Endothelial cell (in vitro differentiated cells): ENCODE measurements at regions not wholly inside any gene's neighbourhood (a gene's known extent, or its start where the extent isn't known, plus 50 kb on each side); places are given as distances from the start of the nearest gene placed in this dataset.
A peak's percentile ranks its signal among the peaks of the same experiment; 100 is the strongest.

Experiments
- DNase-seq: peaks from one replicate; pipeline ENCODE4 v3.0.0; 2021; ENCODE audit warnings: low spot score
- H3K27ac Mint-ChIP-seq: one replicate; pipeline ENCODE4 v1.8.0; 2021; ENCODE audit warnings: mixed read lengths, inconsistent platforms; ENCODE audit not compliant: unreplicated experiment
- H3K27me3 Mint-ChIP-seq: one replicate; pipeline ENCODE4 v1.8.0; 2021; ENCODE audit warnings: mild to moderate bottlenecking, moderate library complexity, mixed read lengths, inconsistent platforms; ENCODE audit not compliant: unreplicated experiment
- H3K36me3 Mint-ChIP-seq: one replicate; pipeline ENCODE4 v1.8.0; 2021; ENCODE audit warnings: mild to moderate bottlenecking, low read depth, mixed read lengths, inconsistent platforms; ENCODE audit not compliant: unreplicated experiment
- H3K4me1 Mint-ChIP-seq: one replicate; pipeline ENCODE4 v1.8.0; 2021; ENCODE audit warnings: mild to moderate bottlenecking, mixed read lengths, inconsistent platforms; ENCODE audit not compliant: unreplicated experiment
- H3K4me3 Mint-ChIP-seq: one replicate; pipeline ENCODE4 v1.8.0; 2021; ENCODE audit warnings: mild to moderate bottlenecking, mixed read lengths, inconsistent platforms; ENCODE audit not compliant: unreplicated experiment
- H3K9me3 Mint-ChIP-seq: one replicate; pipeline ENCODE4 v1.8.0; 2021; ENCODE audit warnings: mixed read lengths, inconsistent platforms; ENCODE audit not compliant: unreplicated experiment
- CTCF ChIP-seq: fragments of 200-600 bp; sonication (generic); IDR thresholded peaks from one replicate; pipeline ENCODE4 v1.5.0; 2021; ENCODE audit warnings: antibody characterized with exemption; ENCODE audit not compliant: unreplicated experiment

- no peaks in the 10 kb centered on the region for H3K36me3 Mint-ChIP-seq
- H3K27ac Mint-ChIP-seq = no peak overlapping the region
- no peaks in the 10 kb centered on the region for H3K9me3 Mint-ChIP-seq
- no peaks in the 10 kb centered on the region for H3K4me1 Mint-ChIP-seq
- H3K27me3 Mint-ChIP-seq = no peaks in the 10 kb centered on the region
- DNase-seq = no peak
- no peak for TF ChIP-seq CTCF
- no peak overlapping the region for H3K4me3 Mint-ChIP-seq
These were observed 587.6 kb downstream of the DHX35 start for GRCh38 chr20:39549733-39550132.

- Mint-ChIP-seq H3K4me3 (no peak overlapping the region), H3K36me3 (no peaks in the 10 kb centered on the region), H3K27me3 (no peaks in the 10 kb centered on the region), H3K4me1 (no peaks in the 10 kb centered on the region), H3K9me3 (no peaks in the 10 kb centered on the region), H3K27ac (no peak overlapping the region)
- DNase-seq = no peak
- peak; percentile 18 for TF ChIP-seq CTCF
These were observed 585.6 kb downstream of the DHX35 start for GRCh38 chr20:39547546-39548408.

GRCh38 chr20:39541136-39541803 is 579.1 kb downstream of the DHX35 start:
- Mint-ChIP-seq H3K27me3 (no peaks in the 10 kb centered on the region), H3K9me3 (no peaks in the 10 kb centered on the region), H3K4me1 (no peaks in the 10 kb centered on the region), H3K36me3 (no peaks in the 10 kb centered on the region), H3K4me3 (no peak overlapping the region), H3K27ac (no peak overlapping the region)
- TF ChIP-seq CTCF = no peak
- DNase-seq = no peak

- Mint-ChIP-seq H3K4me3 (no peak overlapping the region), H3K4me1 (no peaks in the 10 kb centered on the region), H3K27ac (no peak overlapping the region), H3K27me3 (no peaks in the 10 kb centered on the region), H3K9me3 (no peaks in the 10 kb centered on the region), H3K36me3 (no peaks in the 10 kb centered on the region)
- TF ChIP-seq CTCF = no peak
- DNase-seq = no peak
These were observed 576.2 kb downstream of the DHX35 start for GRCh38 chr20:39538317-39538716.

- H3K27me3 Mint-ChIP-seq = no peaks in the 10 kb centered on the region
- H3K9me3 Mint-ChIP-seq = no peaks in the 10 kb centered on the region
- H3K27ac Mint-ChIP-seq = no peak overlapping the region
- H3K4me1 Mint-ChIP-seq = peaks cover 2% of the 10 kb centered on the region
- no peaks in the 10 kb centered on the region for H3K36me3 Mint-ChIP-seq
- H3K4me3 Mint-ChIP-seq = no peak overlapping the region
- DNase-seq = no peak
- TF ChIP-seq CTCF = no peak
These were observed 573.2 kb downstream of the DHX35 start for GRCh38 chr20:39535301-39535700.
